ENCODE measurements at regions not wholly inside any gene's neighbourhood (a gene's known extent, or its start where the extent isn't known, plus 50 kb on each side); places are given as distances from the start of the nearest gene placed in this dataset.

DNA sequence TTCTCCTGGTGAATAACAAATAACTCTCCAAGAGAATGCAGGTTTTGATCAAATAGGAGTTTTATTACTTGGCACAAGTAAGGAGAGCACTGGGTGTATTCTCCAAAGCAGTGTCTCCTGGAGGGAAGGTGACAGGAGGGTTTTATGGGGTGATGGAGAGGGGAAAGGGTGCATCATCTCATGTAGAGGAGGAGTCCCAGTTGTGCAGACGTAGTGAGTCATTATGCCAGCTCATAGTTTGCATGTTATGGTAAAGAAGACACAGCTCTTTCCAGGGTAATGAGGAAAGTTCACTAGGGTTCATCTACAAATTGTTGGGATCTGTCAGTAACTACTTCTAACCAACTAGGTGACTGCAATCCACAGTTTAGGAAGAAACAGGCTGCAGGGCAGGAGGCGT is 347.9 kb upstream of the MEOX2 start:
- no peaks in the 10 kb centered on the region for H3K9me3 ChIP-seq (ENCODE audit: insufficient read depth, low read depth, low read length)
- DNase-seq (ENCODE audit: low read depth) (peak; percentile 19), FAIRE-seq (no peak)
- H3K4me2 ChIP-seq (ENCODE audit: low read length) = no peak overlapping the region
- H3K79me2 ChIP-seq (ENCODE audit: insufficient read depth, low read length) = no peaks in the 10 kb centered on the region
- Mint-ChIP-seq H3K27ac (ENCODE audit: unreplicated experiment) (no peak overlapping the region), H3K4me3 (ENCODE audit: unreplicated experiment) (no peak overlapping the region), H3K4me1 (ENCODE audit: low read depth, unreplicated experiment) (no peaks in the 10 kb centered on the region), H3K9me3 (ENCODE audit: unreplicated experiment) (peaks cover 8% of the 10 kb centered on the region), H3K36me3 (ENCODE audit: low read depth, unreplicated experiment) (no peaks in the 10 kb centered on the region), H3K27me3 (ENCODE audit: low read depth, unreplicated experiment) (no peaks in the 10 kb centered on the region)
- H4K20me1 ChIP-seq (ENCODE audit: insufficient read depth, low read length) = no peaks in the 10 kb centered on the region
- no peak overlapping the region for H2AFZ ChIP-seq (ENCODE audit: low read depth, low read length)
- H3K9ac ChIP-seq (ENCODE audit: low read length) = no peak overlapping the region
- no peak for TF ChIP-seq CTCF (IDR thresholded peaks at IDR 0.05; ENCODE audit: insufficient read depth, low read depth, low read length)
- TF ChIP-seq EZH2 (IDR thresholded peaks at IDR 0.05; ENCODE audit: insufficient read depth, low read length) = no peak
- no peak overlapping the region for H3K4me3 ChIP-seq (ENCODE audit: insufficient read depth, low read depth, low read length)
- no peaks in the 10 kb centered on the region for H3K27me3 ChIP-seq (ENCODE audit: insufficient read depth, low read length)
- H3K27ac ChIP-seq (ENCODE audit: low read depth, low read length) = no peak overlapping the region
- H3K4me1 ChIP-seq (ENCODE audit: insufficient read depth, low read length) = no peaks in the 10 kb centered on the region
- no peaks in the 10 kb centered on the region for H3K36me3 ChIP-seq (ENCODE audit: insufficient read depth, low read length)

- no peak for TF ChIP-seq CTCF (IDR thresholded peaks at IDR 0.05; ENCODE audit: insufficient read depth, low read depth, low read length)
- no peak for TF ChIP-seq EZH2 (IDR thresholded peaks at IDR 0.05; ENCODE audit: insufficient read depth, low read length)
- Histone ChIP-seq H3K4me3 (ENCODE audit: insufficient read depth, low read depth, low read length) (no peak overlapping the region), H4K20me1 (ENCODE audit: insufficient read depth, low read length) (no peaks in the 10 kb centered on the region), H3K27me3 (ENCODE audit: insufficient read depth, low read length) (no peaks in the 10 kb centered on the region), H3K9me3 (ENCODE audit: insufficient read depth, low read depth, low read length) (no peaks in the 10 kb centered on the region), H3K79me2 (ENCODE audit: insufficient read depth, low read length) (no peaks in the 10 kb centered on the region), H3K4me1 (ENCODE audit: insufficient read depth, low read length) (peaks cover 3% of the 10 kb centered on the region), H3K9ac (ENCODE audit: low read length) (no peak overlapping the region), H3K4me2 (ENCODE audit: low read length) (no peak overlapping the region), H3K36me3 (ENCODE audit: insufficient read depth, low read length) (no peaks in the 10 kb centered on the region), H2AFZ (ENCODE audit: low read depth, low read length) (no peak overlapping the region), H3K27ac (ENCODE audit: low read depth, low read length) (no peak overlapping the region)
- no peaks in the 10 kb centered on the region for H3K36me3 Mint-ChIP-seq (ENCODE audit: low read depth, unreplicated experiment)
- H3K4me3 Mint-ChIP-seq (ENCODE audit: unreplicated experiment) = no peak overlapping the region
- H3K27me3 Mint-ChIP-seq (ENCODE audit: low read depth, unreplicated experiment) = no peaks in the 10 kb centered on the region
- H3K4me1 Mint-ChIP-seq (ENCODE audit: low read depth, unreplicated experiment) = peaks cover under 1% of the 10 kb centered on the region
- peaks cover 8% of the 10 kb centered on the region for H3K9me3 Mint-ChIP-seq (ENCODE audit: unreplicated experiment)
- no peak overlapping the region for H3K27ac Mint-ChIP-seq (ENCODE audit: unreplicated experiment)
- DNase-seq (ENCODE audit: low read depth) (no peak), FAIRE-seq (no peak)
These were observed 346.8 kb upstream of the MEOX2 start for GRCh38 chr7:16033233-16033632.

- no peaks in the 10 kb centered on the region for H4K20me1 ChIP-seq (ENCODE audit: insufficient read depth, low read length)
- no peak overlapping the region for H3K4me3 Mint-ChIP-seq (ENCODE audit: unreplicated experiment)
- H3K4me1 ChIP-seq (ENCODE audit: insufficient read depth, low read length) = peaks cover 22% of the 10 kb centered on the region
- TF ChIP-seq EZH2 (IDR thresholded peaks at IDR 0.05; ENCODE audit: insufficient read depth, low read length) (no peak), CTCF (IDR thresholded peaks at IDR 0.05; ENCODE audit: insufficient read depth, low read depth, low read length) (no peak)
- H3K4me3 ChIP-seq (ENCODE audit: insufficient read depth, low read depth, low read length) = no peak overlapping the region
- H3K4me2 ChIP-seq (ENCODE audit: low read length) = no peak overlapping the region
- no peak overlapping the region for H3K27ac Mint-ChIP-seq (ENCODE audit: unreplicated experiment)
- no peaks in the 10 kb centered on the region for H3K79me2 ChIP-seq (ENCODE audit: insufficient read depth, low read length)
- peak overlapping the region; percentile 21 for H3K27ac ChIP-seq (ENCODE audit: low read depth, low read length)
- DNase-seq (ENCODE audit: low read depth) (no peak), FAIRE-seq (no peak)
- H3K36me3 ChIP-seq (ENCODE audit: insufficient read depth, low read length) = no peaks in the 10 kb centered on the region
- no peak overlapping the region for H3K9ac ChIP-seq (ENCODE audit: low read length)
- H3K4me1 Mint-ChIP-seq (ENCODE audit: low read depth, unreplicated experiment) = peaks cover 7% of the 10 kb centered on the region
- no peaks in the 10 kb centered on the region for H3K27me3 ChIP-seq (ENCODE audit: insufficient read depth, low read length)
- no peaks in the 10 kb centered on the region for H3K36me3 Mint-ChIP-seq (ENCODE audit: low read depth, unreplicated experiment)
- no peaks in the 10 kb centered on the region for H3K27me3 Mint-ChIP-seq (ENCODE audit: low read depth, unreplicated experiment)
- H2AFZ ChIP-seq (ENCODE audit: low read depth, low read length) = no peak overlapping the region
- H3K9me3 ChIP-seq (ENCODE audit: insufficient read depth, low read depth, low read length) = no peaks in the 10 kb centered on the region
- no peaks in the 10 kb centered on the region for H3K9me3 Mint-ChIP-seq (ENCODE audit: unreplicated experiment)
These were observed 342.2 kb upstream of the MEOX2 start for GRCh38 chr7:16028636-16029035.

Data from astrocyte (in vitro differentiated cells and primary cell).